Stimulated activated CD4-positive, alpha-beta T cell treated with anti-CD3 and anti-CD28 coated beads, Interleukin-12 subunit alpha, Interleukin-12 subunit beta, amount 100 ng/mL, for 24 hours (primary cell): ENCODE measurements at regions not wholly inside any gene's neighbourhood (a gene's known extent, or its start where the extent isn't known, plus 50 kb on each side); places are given as distances from the start of the nearest gene placed in this dataset.

ENCODE experiments used
- DNase-seq, 2 experiments: peaks; one replicate each; pipeline ENCODE4 v3.0.0-alpha.2; 2020; ENCODE audit warnings: low read depth in 2 of 2

DNA sequence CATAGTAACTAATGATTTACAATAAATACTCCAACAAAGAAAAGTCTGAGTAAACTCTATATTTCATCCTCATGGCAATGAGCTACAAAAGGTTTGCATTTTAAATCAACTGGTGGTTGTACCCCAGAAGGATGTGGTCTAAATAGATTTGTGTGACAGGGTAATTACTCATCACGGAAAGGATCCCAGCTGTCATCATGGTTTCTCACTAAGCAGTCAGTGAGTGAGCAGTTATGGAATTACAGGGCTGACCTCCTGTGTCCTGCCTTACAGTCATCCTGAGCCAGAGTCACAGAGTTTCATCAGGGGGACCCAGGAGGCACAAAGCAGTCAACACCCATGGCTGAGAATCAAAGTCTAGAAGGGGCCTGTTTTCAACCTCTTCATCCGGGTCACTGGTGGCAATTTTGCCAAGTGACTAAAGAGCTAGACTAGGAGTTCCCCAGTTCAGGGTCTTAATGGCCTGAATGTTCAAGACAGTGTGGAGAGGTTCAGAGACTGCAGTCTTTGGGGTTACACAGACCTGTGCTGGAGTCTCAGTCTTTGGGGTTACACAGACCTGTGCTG lies 210.7 kb upstream of the SLC24A2 start:
- peak; percentile 33 to 45 for DNase-seq

DNA sequence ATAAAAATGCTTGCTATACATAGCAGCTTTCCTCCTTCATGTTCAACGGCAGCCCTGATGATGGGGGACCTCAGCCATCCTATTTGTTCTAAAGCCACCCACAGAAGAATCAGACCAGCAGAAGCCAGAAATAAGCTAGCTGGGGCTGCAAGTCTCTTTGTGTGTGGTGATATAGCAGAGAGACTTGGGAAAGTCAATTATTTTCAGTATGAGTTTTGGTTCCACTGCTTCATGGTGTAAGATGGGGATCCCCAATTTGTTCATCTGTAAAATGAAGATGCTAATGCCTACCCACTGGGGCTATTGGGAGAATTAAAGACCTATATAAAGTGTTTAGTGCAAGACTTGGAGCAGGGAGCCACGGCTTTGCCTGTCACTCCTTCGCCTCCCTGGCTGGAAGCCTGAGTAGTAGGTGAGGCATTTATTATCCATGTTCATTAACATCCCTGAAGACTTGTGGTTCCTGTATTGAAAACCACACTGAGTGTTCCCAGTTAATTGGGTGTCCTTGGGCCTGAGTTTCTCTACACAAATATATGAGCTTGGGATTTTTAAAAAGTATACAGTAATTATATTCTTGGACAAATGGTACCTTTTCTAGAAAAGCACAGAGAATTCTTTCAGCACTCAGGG lies 210.1 kb upstream of the SLC24A2 start:
- DNase-seq, result no peak

DNA sequence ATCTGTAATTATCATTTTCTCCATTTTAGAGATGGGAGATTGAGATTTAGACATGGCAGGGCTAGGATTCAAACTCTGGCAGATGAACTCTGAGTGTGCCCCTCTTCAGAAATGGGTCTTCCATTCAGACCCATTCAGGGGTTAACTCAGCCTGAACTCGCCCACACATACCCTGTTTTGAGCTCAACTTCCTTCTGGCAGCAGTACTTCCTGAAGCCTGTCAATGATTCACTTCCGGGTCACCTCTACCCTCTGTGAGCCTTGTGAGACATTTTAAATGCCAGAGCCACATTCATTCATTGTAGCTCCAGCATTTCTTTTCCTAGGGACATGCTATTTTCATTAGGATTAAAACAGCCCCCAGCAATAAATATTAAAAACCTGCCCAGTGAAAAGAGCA lies 209.3 kb upstream of the SLC24A2 start:
- DNase-seq, result no peak

DNA sequence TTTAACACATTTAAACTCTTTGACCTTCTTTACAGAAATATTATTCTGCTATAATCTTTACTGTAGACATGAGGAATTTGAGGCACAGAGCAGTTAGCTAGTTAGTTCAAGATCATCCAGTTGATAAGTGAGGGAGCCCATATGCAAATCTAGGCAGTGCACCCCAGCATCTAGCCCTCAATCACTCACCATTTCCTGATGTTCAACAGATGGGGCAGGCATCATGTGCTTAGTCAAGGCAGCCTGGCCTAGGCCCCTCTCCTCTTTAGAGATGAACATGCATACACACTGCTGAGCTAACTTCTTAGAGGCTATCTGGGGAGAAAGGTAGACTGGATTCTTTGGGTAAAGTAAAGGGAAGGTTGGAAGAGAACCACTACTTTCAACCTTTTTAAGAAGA lies 206.8 kb upstream of the SLC24A2 start:
- no peak for DNase-seq

DNA sequence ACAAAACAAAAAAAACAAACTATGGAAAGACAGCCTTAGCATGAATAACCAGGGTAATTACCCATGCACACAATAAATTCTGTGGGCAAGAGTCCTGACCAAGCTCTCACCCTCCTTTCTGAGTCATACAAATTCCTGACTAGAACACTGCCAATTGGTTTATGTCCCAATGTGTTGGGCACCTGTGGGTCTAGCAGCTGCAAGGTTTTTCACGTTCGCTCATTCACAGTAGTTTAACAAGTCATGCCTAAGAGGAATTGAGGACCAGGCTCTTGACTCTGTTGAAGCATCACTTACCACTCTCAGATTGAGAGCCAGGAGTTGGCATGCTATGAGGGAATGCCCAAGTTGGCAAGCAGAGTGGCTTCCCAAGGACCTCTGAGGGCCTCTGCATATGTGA lies 205.5 kb upstream of the SLC24A2 start:
- no peak for DNase-seq

DNA sequence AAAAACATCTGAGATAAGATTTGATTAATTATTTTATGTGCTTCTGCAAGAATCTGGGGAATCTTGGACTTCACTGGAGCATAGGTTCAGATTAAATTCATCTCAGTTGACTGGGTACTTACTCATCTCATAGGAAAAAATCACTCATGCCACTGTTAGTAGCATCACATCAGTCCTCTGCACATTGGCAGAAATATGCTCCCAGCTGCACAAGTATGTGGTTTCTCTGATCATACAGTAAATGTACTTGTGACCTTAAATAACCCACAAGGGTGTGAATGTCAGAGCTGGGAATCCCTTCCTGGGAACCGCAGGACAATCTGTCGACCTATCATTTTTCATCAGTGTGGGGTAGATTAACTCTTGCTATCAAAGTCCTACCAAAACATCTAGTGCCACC lies 203.7 kb upstream of the SLC24A2 start:
- DNase-seq, result no peak

DNA sequence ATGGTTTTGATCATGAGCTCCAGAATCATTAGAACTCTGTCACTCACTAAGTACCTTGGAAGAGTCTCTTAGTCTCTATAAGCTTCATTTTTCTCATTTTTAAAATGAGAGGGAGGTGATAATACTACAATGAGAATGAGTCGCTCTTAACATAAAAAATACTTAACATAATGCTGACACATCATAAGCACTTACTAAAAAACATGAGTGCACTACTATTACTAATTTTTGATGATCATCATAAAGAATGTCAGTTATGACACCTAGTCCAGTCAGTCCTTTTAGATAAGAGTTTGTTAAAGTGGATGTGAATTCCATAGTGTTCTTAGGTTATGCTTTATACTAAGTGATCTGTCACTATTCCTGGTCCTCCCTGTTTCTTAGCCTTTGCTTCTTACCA lies 200.4 kb upstream of the SLC24A2 start:
- DNase-seq, result no peak

DNA sequence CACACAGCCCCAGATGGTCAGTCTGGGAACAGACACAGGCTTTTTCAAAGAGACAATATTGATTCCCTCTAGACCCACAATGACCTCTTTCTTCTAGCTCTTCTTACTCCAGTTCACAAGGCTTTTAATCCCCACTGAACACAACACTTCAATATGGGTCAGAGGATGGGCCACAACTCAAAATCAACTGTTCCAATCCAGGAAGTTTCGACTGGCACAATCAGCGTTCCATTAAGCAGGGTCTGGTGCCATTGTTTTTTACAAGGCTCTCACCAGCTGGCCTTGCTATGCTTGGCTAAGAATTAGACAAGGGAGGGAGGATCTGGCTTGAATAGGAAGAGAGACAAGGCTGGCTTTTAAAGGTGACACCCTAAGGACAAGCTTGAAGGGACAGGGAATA lies 199.4 kb upstream of the SLC24A2 start:
- DNase-seq, result no peak

DNA sequence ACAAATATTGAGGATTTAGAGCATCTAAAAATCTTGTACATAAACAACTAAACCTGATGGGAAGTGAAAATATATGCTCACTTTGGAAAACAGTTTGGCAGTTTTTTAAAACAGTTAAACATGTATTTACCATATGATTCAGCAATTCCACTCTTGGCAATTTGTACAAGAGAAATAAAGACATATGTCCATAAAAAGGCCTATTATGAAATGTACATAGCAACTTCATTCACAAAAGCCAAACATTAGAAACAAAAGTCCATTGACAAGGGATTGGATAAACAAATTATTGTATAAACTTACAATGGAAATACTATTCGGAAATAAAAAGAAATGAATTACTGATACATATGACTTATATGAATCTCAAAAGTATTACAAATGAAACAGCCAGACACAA lies 196.2 kb upstream of the SLC24A2 start:
- DNase-seq, result no peak

DNA sequence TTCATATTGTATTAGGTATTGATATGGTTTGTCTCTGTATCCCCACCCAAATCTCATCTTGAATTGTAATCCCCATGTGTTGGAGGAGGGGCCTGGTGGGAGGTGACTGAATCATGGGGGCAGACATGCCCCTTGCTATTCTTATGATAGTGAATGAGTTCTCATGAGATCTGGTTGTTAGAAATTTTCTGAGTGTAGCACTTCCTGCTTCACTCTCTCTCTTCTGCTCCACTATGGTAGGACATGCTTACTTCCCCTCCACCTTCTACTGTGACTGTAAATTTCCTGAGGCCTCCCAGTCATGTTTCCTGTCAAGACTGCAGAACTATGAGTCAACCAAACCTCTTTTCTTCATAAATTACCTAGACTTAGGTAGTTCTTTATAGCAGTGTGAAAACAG lies 187.4 kb upstream of the SLC24A2 start:
- no peak for DNase-seq

DNA sequence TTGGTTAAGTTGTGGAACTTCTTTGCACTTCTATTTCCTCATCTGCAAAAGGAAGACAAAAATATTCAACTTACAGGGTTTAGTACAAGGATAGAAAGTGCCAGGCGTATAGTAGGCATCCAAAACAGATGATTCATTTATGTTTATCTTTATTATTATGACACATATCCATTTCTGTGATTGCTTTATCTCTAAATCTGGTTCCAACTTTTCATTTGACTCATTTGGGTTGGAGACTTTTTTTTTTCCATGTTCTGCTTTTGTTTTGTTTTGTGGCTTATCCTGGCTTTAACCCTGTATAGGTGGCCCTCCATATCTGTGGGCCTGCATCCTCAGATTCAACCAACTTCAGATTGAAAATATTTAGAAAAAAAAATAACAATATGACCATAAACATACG lies 186.7 kb upstream of the SLC24A2 start:
- no peak for DNase-seq

DNA sequence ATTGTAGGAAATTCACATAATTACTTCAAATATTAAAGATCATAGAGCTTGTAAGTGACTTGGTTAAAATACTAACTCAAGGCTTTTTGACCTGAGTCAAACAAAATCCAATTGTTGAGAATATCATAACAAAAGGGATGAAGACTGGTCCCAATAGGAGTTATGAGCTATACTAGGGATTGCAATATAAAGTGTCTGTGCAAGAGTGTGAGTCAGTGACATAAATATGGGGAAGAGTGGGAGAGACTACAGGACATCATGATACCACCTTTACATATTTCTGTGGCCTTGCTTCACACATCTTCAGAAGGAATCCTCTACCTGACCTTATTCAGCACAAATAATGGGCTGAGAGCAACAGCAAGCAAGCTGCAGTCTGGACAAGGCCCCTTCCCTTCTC lies 180.9 kb upstream of the SLC24A2 start:
- no peak for DNase-seq

DNA sequence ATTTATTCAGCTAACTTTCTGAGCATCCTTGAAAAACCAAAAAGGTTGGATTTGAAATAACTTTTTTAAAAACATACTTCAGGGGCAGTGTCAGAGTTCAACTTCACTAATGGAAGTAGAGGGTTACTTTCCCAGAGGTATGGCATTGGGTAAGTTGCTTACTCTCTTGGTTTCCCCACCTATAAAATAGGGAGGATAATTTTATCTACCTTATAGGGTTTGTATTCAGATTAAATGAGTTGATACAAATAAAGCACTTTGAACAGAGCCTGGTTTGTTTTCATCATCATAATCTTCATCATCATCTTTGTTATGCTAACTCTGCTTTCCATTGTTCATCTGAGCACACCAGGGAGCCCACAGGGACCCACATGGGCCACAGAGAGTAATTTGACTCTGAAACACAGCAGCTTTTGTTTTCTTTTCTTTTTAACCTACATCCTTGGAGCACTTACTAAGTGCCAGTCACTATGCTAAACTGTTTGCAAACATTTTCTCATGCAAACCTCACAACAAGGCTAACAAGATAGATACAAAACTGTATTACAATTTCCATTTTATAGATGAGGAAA lies 179.1 kb upstream of the SLC24A2 start:
- DNase-seq, result no peak

DNA sequence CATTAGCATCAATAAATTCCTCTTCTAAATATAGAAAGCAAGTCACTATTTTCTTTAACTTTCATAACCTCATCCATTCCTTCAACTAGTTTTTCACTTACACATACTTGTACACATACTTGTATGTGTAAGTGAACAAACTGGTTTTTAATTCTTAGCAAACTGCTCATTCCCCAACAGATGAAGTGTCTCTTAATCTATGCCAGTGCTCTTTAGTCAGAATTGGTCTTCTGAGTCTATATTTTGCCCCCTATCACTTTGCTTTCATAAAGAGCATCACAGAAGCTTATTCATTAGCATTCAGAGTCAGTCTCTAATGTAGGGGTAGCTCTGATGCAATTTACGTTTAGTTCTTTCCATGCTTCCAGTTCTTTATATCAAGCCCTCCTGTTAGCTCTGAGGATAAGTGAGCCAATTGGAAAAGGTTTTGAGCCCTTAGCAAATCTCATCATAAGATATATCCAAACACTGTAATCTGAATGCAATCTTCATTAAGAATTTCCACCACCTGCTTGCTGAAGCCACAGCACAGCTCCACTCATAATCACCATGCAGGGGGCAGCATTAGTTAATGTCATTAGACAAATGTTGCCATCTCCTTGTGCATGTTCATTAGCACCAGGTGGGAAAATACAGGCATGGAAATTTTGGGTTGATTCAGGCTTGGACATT lies 178.5 kb upstream of the SLC24A2 start:
- DNase-seq, result no peak

DNA sequence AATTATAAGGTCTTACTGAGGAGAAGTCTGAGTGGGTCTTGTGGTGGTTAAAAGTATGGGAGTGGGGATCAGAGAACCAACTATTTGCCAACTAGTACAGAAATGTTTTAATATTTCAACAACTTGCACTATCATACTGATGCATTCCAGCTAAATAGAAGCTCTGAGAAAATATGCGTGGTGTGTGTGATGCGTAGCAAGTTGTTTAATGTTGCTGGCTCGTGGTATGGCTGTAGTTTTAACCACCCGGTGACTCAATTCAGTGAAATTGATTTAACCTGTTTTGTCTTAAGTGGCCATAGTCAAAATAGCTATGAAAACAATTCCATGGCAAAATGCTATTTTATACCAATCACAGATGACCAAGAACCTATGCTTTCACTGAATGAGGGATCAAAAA lies 176.5 kb upstream of the SLC24A2 start:
- no peak for DNase-seq

DNA sequence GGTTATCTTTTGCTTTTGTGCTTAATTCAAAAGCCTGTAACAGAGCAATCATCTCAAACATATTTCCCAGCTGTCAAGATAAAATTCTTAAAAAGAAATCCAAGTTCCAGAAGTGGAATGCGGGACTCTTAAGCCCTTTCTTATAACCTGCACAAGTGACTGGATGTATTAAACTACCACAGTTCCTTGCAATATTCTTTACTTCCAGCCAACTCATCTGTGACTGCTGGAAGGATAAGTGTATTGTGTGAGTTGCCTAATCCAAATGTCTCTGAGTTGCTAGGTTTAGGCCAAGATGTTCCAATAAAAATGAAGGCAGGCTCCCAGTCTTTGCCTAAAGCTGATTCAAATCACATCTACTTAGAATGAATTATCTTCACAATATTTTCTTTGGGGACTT lies 159.2 kb upstream of the SLC24A2 start:
- DNase-seq, result no peak

DNA sequence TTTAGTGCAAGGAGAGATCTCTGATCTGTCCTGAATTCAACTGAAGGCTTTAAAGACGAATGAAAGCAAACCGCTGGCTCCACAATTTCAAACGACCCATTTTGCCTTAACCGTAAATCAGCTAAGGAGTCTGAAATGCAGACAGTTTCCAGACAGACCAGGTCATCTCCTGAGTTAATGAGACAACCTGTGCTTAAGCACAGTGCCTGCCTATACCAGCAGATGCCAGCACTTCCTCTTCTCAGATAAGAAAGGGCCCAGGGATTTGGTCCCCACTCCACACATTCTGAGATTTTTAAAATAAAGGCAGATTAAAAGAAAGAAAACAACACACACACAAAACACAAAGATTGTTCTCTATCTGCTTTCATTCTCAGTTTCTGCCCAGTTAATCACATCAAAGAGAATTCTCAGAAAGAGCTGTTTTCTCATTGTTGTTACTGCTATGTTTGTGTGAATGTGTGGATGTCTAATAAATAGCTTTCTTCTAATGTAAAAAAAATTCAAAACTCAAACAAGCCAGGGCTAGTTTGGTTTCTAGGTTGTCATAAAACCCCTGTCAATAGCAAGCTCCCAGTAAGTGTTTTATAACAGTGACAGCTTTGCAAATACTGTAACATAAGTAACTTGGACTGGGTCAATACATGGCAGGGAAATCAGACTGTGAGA lies 157.7 kb upstream of the SLC24A2 start:
- DNase-seq, result no peak

DNA sequence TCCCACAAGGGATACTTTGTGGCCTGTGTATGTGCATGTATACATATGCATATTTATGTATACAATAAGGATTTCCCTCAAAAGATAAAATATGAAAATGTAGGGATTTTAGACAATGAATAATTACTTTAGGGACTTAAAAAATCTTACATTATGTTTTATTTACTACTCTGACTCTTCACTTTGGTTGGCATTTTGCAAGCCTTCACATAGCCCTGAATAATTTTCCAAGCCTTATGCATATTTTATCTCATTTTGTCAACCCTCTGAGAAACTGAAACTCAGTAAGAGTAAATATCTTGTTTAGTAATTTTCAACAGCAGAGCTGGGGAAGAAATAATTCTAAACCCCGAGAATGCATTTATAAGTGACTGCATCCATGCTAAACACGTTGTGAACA lies 153.0 kb upstream of the SLC24A2 start:
- no peak for DNase-seq

DNA sequence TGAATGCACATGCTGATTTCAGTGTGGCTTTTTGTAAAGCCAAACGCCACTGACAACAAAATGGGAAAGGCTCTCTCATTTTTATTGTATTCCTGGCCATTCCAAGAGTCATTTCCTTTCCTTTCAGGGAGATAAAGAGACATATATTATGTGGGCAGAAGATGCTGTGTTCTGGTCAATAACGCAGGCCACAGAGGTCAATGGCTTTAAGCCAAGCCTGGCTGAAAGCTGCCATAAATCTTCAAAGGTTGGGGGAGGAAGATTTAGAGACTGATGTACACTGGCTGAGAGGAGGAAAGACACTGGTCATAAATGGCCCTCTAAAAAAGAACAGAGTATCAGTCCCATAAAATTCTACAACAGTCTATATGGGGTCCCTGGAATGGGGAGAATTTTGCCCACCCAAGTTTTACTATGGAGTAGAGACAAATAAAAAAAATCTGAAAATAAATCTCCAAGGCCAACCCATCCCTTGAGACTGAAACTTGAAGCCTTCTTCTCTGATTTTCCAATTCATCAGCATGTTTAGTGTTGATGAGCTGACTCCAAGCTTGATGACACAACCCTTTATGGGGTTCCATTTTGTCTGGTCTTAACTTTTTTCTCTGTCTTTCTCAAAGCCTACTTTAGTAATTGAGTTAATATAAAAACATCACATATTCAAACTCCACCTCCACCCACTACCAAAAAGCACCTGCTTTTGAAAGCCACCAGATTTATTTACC lies 152.1 kb upstream of the SLC24A2 start:
- no peak for DNase-seq

DNA sequence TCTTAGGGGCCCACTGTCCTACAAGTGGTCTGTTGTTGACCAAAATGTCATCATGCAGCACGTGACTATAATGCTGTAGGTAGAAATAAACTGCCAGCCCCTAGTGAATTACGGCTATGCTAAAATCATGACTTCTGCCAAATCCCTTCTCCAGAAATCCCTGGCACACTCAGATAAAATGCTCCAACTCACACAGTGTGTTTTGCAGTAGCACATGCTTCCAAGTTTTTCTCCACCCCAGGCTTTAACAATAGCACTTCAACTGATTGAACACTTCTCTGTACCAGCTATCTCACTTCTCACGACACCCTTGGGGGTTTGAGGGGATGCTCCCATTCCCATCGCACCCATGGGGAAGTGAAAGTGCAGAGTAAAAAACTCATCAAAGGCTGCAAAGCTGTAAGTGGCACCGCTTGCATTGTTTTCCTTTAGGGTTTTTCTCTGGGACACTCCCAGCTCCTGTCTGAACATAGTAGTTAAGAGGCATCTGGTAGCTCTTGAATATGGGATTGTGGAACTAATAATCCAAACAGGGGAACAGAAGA lies 151.0 kb upstream of the SLC24A2 start:
- no peak for DNase-seq

DNA sequence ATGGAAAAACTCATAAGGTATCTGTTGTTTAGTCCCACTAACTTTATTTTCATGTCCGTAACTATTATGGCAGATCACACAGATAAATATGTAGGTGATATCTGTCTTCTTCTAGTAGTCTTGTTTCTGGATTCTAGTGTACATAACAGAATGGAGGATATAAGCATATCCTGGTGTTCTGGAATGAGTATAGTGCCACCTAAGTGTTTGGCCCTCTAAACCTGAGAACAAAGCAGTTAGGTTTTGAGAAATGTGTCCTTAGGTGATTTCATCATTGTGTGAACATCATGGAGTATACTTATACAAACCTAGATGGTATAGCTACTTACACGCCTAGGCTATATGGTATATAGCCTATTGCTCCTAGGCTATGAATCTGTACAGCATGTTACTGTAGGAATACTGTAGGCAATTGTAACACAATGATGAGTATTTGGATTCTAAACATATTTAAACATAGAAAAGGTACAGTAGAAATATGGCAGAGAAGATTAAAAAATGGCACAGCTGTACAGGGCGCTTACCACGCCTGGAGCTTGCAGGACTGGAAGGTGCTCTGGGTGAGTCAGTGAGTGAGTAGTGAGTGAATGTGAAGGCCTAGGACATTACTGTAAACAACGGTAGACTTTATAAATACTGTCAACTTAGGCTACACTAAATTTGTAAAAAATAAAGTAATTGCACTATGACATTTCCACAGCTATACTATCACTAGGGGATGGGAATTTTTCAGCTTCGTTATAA lies 150.3 kb upstream of the SLC24A2 start:
- no peak for DNase-seq
